ENCODE measurements at regions not wholly inside any gene's neighbourhood (a gene's known extent, or its start where the extent isn't known, plus 50 kb on each side); places are given as distances from the start of the nearest gene placed in this dataset.

- H3K27ac ChIP-seq (replicated peaks), result no peak overlapping the region
- no peak for DNase-seq (ENCODE audit: low read depth in 1 of 2, low spot score in 1 of 2)
Measured at GRCh38 chr7:85693326-85693725, 506.5 kb upstream of the SEMA3D start.

GRCh38 chr7:85688712-85689111, 501.9 kb upstream of the SEMA3D start:
- no peaks in the 10 kb centered on the region for H3K27me3 ChIP-seq (ENCODE audit: insufficient read depth, poor library complexity, severe bottlenecking)
- TF ChIP-seq POLR2AphosphoS5 (IDR thresholded peaks at IDR 0.05; ENCODE audit: low read depth) (no peak), GABPA (IDR thresholded peaks at IDR 0.05; ENCODE audit: low read depth) (no peak), REST (IDR thresholded peaks at IDR 0.05; ENCODE audit: insufficient replicate concordance, low read depth) (no peak), SPI1 (IDR thresholded peaks at IDR 0.05; ENCODE audit: borderline replicate concordance, low read depth) (no peak), CTCF (IDR thresholded peaks at IDR 0.05; ENCODE audit: insufficient read depth, low read length) (no peak)
- no peak for DNase-seq (ENCODE audit: low read depth in 1 of 2, low spot score in 1 of 2)
- no peak overlapping the region for H3K4me3 ChIP-seq (replicated peaks; ENCODE audit: insufficient read depth, low read length)
- no peak overlapping the region for H3K27ac ChIP-seq (replicated peaks)

More at GRCh38 chr7:85693326-85693725, 506.5 kb upstream of the SEMA3D start:
- no peaks in the 10 kb centered on the region for H3K27me3 ChIP-seq (ENCODE audit: insufficient read depth, poor library complexity, severe bottlenecking)
- no peak for TF ChIP-seq REST (IDR thresholded peaks at IDR 0.05; ENCODE audit: insufficient replicate concordance, low read depth)
- no peak for TF ChIP-seq CTCF (IDR thresholded peaks at IDR 0.05; ENCODE audit: insufficient read depth, low read length)
- TF ChIP-seq SPI1 (IDR thresholded peaks at IDR 0.05; ENCODE audit: borderline replicate concordance, low read depth), result no peak
- no peak for TF ChIP-seq GABPA (IDR thresholded peaks at IDR 0.05; ENCODE audit: low read depth)
- no peak for TF ChIP-seq POLR2AphosphoS5 (IDR thresholded peaks at IDR 0.05; ENCODE audit: low read depth)
- no peak overlapping the region for H3K4me3 ChIP-seq (replicated peaks; ENCODE audit: insufficient read depth, low read length)

GRCh38 chr7:85686401-85687181, 499.7 kb upstream of the SEMA3D start:
- DNase-seq (ENCODE audit: low read depth in 1 of 2, low spot score in 1 of 2), result no peak
- TF ChIP-seq GABPA (IDR thresholded peaks at IDR 0.05; ENCODE audit: low read depth) (no peak), CTCF (IDR thresholded peaks at IDR 0.05; ENCODE audit: insufficient read depth, low read length) (no peak), POLR2AphosphoS5 (IDR thresholded peaks at IDR 0.05; ENCODE audit: low read depth) (no peak), SPI1 (IDR thresholded peaks at IDR 0.05; ENCODE audit: borderline replicate concordance, low read depth) (no peak)
- no peaks in the 10 kb centered on the region for H3K27me3 ChIP-seq (ENCODE audit: insufficient read depth, poor library complexity, severe bottlenecking)
- no peak overlapping the region for H3K4me3 ChIP-seq (replicated peaks; ENCODE audit: insufficient read depth, low read length)
- no peak overlapping the region for H3K27ac ChIP-seq (replicated peaks)

Data from HL-60 (cell line).